ENCODE measurements at regions not wholly inside any gene's neighbourhood (a gene's known extent, or its start where the extent isn't known, plus 50 kb on each side); places are given as distances from the start of the nearest gene placed in this dataset.

DNA sequence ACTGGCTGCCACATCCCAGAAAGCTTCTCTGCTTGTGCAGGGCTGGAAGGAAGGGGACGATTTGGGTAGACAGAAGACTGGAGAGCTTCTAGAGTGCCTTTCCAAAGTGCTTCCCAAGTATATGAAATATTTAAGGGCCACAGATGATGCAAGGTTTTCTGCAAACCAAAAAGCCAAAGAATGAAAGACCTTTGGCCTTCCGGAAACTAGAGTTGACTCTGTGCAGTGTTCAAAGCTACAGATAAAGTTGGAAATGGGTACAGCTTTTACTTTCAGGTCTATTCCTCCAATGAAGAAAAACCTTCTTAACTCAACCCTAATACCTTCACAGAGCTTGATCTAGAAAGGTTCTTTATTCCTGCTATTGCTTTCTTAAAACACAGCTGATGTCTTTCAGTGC, 253.0 kb upstream of the KLHL29 start:
- H3K27me3 ChIP-seq = no peaks in the 10 kb centered on the region
- no peak for TF ChIP-seq POLR2A (IDR thresholded peaks at IDR 0.05)
- TF ChIP-seq, protein P1, sequence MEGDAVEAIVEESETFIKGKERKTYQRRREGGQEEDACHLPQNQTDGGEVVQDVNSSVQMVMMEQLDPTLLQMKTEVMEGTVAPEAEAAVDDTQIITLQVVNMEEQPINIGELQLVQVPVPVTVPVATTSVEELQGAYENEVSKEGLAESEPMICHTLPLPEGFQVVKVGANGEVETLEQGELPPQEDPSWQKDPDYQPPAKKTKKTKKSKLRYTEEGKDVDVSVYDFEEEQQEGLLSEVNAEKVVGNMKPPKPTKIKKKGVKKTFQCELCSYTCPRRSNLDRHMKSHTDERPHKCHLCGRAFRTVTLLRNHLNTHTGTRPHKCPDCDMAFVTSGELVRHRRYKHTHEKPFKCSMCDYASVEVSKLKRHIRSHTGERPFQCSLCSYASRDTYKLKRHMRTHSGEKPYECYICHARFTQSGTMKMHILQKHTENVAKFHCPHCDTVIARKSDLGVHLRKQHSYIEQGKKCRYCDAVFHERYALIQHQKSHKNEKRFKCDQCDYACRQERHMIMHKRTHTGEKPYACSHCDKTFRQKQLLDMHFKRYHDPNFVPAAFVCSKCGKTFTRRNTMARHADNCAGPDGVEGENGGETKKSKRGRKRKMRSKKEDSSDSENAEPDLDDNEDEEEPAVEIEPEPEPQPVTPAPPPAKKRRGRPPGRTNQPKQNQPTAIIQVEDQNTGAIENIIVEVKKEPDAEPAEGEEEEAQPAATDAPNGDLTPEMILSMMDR (IDR thresholded peaks at IDR 0.05) = no peak
- intact Hi-C loops (cut with DNase I; ENCODE audit: low total_unique reads) = no loop called here
- DNase-seq = no peak
- no peaks in the 10 kb centered on the region for H3K4me1 ChIP-seq
- H3K27ac ChIP-seq = no peak overlapping the region
- 81 to 92% methylated on average over 2 of the region's 2 CpGs for WGBS, 2 donors
- no peak overlapping the region for H3K4me3 ChIP-seq
- H3K9me3 ChIP-seq = no peaks in the 10 kb centered on the region
- no peaks in the 10 kb centered on the region for H3K36me3 ChIP-seq (ENCODE audit: low read depth, missing control alignments)

DNA sequence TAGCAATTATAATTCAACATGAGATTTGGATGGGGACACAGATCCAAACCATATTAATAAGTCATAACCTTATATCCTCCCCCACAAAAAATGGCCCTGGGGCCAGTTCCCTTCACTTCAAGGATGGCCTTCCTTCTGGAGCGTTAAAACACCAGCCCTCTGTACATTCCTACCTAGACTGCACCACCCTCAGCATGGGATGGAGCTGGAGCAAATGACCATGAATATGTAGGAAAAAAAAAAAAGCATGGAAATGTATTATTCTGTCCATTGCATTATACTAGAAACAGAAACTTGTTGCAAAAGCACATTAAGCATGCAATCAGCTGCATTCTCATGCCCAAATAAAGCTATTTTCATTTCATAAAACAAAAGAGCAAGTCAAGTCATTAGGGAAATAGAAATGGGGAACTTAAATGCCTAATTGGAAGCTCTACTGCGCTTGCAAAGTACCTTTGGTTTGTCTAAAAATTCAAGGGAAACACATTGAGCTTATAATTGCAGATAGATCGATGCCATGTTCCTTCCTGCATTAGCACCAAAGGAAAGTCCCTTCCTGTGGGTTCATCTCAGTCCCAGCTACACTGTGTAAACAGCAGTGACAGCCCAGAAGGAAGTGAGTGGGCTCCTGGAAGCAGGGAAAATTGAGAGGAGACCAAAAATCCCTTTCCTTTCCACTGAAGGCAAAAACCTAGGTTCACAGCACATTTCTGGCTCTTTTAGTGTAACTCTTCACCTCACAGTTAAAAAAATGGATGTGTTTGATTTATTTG, 252.0 kb upstream of the KLHL29 start:
- no peaks in the 10 kb centered on the region for H3K9me3 ChIP-seq
- DNase-seq = no peak
- no peak overlapping the region for H3K27ac ChIP-seq
- no peaks in the 10 kb centered on the region for H3K4me1 ChIP-seq
- intact Hi-C loops (cut with DNase I; ENCODE audit: low total_unique reads) = no loop called here
- 77 to 87% methylated on average over 3 of the region's 3 CpGs for WGBS, 2 donors
- TF ChIP-seq, protein P1 (IDR thresholded peaks at IDR 0.05) = no peak
- H3K4me3 ChIP-seq = no peak overlapping the region
- no peaks in the 10 kb centered on the region for H3K36me3 ChIP-seq (ENCODE audit: low read depth, missing control alignments)
- H3K27me3 ChIP-seq = no peaks in the 10 kb centered on the region

DNA sequence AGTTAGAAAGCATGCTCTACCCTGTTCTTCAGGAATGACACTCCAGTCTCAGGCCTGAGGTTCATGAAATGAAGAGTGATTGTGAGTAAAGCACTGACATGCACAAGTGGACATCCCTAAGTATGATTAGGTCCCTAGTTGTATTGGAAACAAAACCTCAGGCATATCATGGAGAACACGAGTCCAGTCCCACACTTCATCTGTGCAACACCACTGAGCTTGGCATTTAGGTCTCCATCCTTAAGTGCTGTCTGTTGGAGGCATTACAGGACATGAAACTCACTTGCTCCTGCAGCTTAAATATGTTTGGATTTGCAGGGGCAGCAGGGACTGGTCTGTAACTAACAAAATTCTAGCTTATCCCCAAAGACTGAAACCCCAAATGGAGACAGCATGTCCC, 250.3 kb upstream of the KLHL29 start:
- 80 to 100% methylated on average over 1 of the region's 1 CpG for WGBS, 2 donors
- H3K9me3 ChIP-seq = no peaks in the 10 kb centered on the region
- H3K27me3 ChIP-seq = no peaks in the 10 kb centered on the region
- intact Hi-C loops (cut with DNase I; ENCODE audit: low total_unique reads) = no loop called here
- no peak for DNase-seq
- no peaks in the 10 kb centered on the region for H3K36me3 ChIP-seq (ENCODE audit: low read depth, missing control alignments)
- TF ChIP-seq, protein P1 (IDR thresholded peaks at IDR 0.05) = no peak
- TF ChIP-seq POLR2A (IDR thresholded peaks at IDR 0.05) = no peak
- no peak overlapping the region for H3K27ac ChIP-seq
- H3K4me1 ChIP-seq = no peaks in the 10 kb centered on the region
- no peak overlapping the region for H3K4me3 ChIP-seq

DNA sequence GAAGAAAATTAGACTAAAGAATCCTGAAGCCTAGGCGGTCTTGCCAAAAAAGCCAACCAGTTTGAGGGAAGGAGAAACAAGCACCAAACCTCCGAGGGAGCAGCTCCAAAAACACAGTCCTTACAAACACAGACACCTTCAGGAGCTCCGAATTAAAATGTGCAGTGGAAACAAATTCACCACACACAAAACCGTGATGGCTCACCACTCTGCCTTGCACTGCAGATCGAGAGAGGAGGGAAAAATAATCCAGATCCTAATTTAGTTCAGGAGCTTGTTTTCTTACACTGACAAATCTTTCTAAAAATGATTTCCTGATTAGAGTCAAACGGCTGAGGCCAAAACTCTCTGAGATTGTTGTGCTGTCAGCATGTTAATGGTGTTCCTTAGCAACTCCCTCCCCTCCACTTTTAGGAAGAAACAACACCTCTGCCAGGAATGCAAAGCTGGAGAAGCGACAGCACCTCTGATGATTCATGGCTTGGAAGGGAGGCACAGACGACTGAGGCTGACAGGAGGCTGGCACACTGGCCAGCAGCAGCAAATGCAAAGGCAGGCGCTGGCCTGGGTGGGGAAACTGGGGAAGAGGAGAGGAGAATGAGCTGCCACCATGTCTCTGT, 249.4 kb upstream of the KLHL29 start:
- Histone ChIP-seq H3K4me1 (no peaks in the 10 kb centered on the region), H3K4me3 (no peak overlapping the region), H3K27me3 (no peaks in the 10 kb centered on the region), H3K9me3 (no peaks in the 10 kb centered on the region), H3K36me3 (ENCODE audit: low read depth, missing control alignments) (no peaks in the 10 kb centered on the region), H3K27ac (no peak overlapping the region)
- WGBS, 2 donors = 46 to 52% methylated on average over 9 of the region's 9 CpGs
- TF ChIP-seq, protein P1 (IDR thresholded peaks at IDR 0.05) = no peak
- no peak for TF ChIP-seq POLR2A (IDR thresholded peaks at IDR 0.05)
- intact Hi-C loops (cut with DNase I; ENCODE audit: low total_unique reads) = no loop called here
- no peak for DNase-seq

DNA sequence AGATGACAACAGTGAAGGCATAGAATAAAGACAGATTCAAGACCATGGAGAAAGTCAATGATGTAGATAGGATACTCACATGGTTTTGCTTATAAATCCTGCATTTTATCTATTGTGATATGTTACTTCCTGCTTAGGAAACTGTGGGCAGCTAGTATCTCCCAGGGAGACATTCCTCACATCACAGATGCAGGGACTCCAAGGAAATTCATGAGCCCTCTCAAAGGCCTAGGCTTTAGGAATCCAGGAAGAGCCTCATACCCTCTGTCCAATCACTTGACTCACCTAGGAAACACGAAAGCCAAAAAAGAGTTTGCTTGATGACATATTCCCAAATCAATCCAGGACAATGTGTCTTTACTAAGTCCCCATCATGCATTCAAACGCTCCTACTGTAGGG, 247.8 kb upstream of the KLHL29 start:
- WGBS, 2 donors = 83 to 84% methylated on average over 2 of the region's 2 CpGs
- DNase-seq = no peak
- Histone ChIP-seq H3K27me3 (no peaks in the 10 kb centered on the region), H3K4me3 (no peak overlapping the region), H3K36me3 (ENCODE audit: low read depth, missing control alignments) (no peaks in the 10 kb centered on the region), H3K4me1 (no peaks in the 10 kb centered on the region), H3K27ac (no peak overlapping the region), H3K9me3 (no peaks in the 10 kb centered on the region)
- intact Hi-C loops (cut with DNase I; ENCODE audit: low total_unique reads) = no loop called here
- no peak for TF ChIP-seq POLR2A (IDR thresholded peaks at IDR 0.05)
- TF ChIP-seq, protein P1 (IDR thresholded peaks at IDR 0.05) = no peak

Data from testis (tissue), 2 donors.